ENCODE measurements at regions not wholly inside any gene's neighbourhood (a gene's known extent, or its start where the extent isn't known, plus 50 kb on each side); places are given as distances from the start of the nearest gene placed in this dataset.
A peak's percentile ranks its signal among the peaks of the same experiment; 100 is the strongest.

GRCh38 chr2:23204685-23205242 is 180.2 kb upstream of the KLHL29 start:
- no peak for DNase-seq
- intact Hi-C loops (cut with DNase I), result no loop called here

- DNase-seq, result no peak
- intact Hi-C loops (cut with DNase I), result no loop called here
Observed at GRCh38 chr2:23206650-23207049, 178.3 kb upstream of the KLHL29 start.

DNA sequence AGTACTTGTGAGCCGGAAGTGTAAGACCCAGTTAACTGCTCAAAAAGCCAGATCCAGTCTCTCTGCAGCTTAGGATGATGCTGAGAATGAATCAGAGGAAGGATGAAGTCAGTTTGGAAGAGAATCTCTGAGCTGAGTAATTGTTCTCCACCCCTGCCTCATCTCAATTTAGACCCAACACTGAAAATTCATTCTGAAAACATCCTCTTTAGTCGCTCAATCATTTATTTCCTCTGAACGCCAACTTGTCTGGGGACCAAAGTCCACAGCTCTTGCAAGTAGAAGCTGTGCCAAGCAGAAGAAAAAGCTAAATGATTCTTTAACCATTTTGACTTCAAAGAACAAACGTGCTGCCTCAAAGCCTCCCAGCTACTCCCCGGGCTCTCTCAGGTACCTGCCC is 177.1 kb upstream of the KLHL29 start:
- intact Hi-C loops (cut with DNase I), result no loop called here
- no peak for DNase-seq

DNA sequence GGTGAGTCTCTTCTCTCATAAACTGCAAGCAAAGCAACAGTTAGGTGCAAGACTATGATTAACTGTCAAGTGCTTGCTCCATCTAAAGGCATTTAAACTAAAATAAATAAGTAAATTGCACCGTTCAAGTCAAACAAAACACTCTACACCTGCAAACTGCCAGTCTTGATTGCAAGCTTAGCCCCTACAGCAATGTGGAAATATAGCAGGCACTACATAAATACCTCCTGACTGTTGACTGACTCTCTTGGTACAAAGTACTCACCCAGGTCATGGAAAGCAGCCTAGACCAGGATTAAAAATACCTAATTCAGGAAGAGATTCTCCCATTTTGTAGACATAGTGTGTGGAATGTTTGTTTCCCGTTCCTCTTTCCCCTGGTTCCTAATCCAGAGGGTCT is 176.6 kb upstream of the KLHL29 start:
- DNase-seq, result no peak
- intact Hi-C loops (cut with DNase I), result no loop called here

DNA sequence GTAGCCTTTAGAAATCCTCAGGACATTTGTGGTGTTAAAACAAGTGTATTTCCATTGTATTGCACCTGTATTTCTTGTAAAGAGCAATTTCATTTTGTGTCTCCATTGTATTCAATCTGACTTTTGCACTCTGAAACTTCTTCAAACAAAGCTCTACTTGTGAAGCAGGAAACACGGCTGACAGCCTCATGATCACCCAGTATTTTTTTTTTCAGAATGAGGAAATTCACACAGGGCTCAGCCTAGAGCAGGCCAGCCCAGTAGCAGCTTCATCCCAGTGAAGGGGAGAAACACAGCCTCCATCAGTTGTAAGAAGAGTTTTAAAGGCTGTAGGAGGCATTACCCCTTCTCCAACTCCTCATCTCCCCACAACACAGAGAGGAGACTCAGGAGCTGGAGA is 175.9 kb upstream of the KLHL29 start:
- no peak for DNase-seq
- intact Hi-C loops (cut with DNase I), result no loop called here

- intact Hi-C loops (cut with DNase I), result no loop called here
- DNase-seq, result no peak
Observed at GRCh38 chr2:23211987-23212583, 172.9 kb upstream of the KLHL29 start.

GRCh38 chr2:23213196-23213595 is 171.8 kb upstream of the KLHL29 start:
- intact Hi-C loops (cut with DNase I), result no loop called here
- no peak for DNase-seq

- intact Hi-C loops (cut with DNase I), result no loop called here
- DNase-seq, result no peak
Observed at GRCh38 chr2:23215016-23215415, 170.0 kb upstream of the KLHL29 start.

GRCh38 chr2:23219666-23220065 is 165.3 kb upstream of the KLHL29 start:
- DNase-seq, result no peak
- intact Hi-C loops (cut with DNase I), result no loop called here

DNA sequence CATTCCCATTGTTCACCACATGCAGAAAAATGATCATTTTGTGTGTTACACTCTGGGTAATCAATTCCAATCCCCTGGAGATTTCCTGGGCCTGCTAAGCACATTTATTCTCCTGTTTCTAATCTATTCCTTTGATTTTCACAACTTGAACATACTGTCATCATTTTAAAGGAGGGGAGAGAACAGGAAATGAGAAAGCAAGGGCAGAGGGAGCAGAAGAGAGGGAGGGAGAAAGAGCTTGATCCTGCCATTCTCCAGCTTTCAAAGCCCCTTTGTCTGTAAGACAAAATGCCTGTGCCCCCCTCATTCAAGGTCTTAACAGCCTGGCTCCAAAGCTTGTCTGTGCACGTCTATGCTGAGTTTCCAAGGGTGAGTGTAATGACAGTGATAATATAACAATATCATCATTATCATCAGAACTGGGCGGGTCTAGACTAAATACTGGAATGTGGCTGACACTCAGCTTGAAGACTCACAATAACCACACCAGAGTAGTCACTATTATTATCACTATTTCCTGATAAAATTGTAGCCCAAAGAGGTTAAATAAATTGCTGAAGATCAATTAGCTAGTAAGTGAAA is 164.4 kb upstream of the KLHL29 start:
- no peak for DNase-seq

DNA sequence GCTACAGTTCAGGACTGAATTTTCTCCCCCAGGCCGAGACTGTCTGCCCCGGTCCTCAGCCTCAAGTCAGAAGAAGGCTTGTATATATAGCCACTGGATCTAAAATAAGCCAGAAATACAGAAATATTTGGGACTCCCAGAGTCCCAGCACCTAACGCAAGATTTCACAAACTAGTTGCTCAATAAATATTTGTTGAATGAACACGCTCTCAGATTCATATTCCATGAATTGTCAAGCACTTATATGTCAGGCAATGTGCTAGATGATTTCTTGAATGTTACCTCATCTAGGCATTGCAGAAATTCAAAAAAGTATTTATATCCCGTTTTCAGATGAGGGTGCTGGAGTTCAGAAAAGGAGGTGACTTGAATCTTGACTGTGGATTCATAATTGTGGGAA is 163.7 kb upstream of the KLHL29 start:
- no peak for DNase-seq
- intact Hi-C loops (cut with DNase I), result no loop called here

More for the DNA sequence above, 164.4 kb upstream of the KLHL29 start:
- intact Hi-C loops (cut with DNase I), result no loop called here

DNA sequence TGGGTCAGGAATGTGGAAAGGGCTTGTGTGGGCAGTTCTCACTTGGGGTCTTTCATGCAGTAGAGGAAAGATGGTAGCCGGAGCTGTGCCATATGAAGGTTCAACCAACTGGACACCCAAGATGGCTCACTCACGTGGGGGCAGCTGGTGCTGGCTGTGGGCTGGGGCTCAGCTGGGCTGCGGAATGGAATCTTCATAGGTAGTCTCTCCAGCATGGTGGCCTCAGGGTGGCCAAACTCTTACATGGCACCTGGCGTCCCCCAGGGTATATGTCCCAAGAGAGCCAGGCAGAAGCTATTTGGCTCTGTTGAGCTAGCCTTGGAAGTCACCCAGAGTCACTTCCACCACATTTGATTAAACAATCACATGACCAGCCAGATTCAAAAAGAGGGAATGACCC is 163.1 kb upstream of the KLHL29 start:
- no peak for DNase-seq

DNA sequence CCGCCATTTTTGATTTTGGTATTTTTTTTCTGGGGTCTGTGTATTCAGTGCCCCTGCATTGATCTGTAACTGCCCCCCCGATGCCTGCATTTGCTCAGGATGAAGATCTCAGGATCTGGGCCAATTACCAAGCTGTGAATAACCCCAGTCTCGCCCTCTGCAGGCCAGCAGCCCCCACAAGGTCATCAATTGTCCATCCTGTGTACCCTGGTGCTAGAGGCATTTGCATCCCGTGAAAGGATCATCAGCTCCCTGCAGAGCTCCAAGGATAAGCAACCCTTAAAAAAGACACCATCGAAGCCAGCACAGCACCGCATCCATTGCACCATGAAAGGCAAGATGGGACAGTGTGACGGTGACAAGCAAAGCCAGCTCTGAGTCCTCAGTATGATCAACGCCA is 154.1 kb upstream of the KLHL29 start:
- no peak for DNase-seq
- intact Hi-C loops (cut with DNase I), result no loop called here

More for the DNA sequence above, 163.1 kb upstream of the KLHL29 start:
- intact Hi-C loops (cut with DNase I), result no loop called here

GRCh38 chr2:23231865-23232264 is 153.1 kb upstream of the KLHL29 start:
- intact Hi-C loops (cut with DNase I), result no loop called here

DNA sequence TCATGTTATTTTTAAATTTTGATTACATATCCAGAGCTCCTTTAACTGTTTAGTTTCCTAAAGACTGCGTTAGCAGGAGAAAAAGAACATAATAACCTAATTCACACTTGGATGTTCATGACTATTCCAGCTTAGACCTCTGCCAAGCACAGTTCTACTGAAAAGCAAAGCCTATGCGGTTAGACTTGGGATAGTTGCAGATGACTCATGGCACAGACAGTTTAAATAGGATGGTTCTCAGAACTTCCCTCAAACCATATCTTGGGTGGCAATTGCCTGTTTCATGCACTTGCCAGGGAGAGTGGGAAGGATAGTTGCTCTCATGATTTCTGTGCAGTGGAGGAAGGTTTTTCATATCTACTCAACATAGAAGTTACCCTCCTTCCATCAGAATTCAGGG is 149.7 kb upstream of the KLHL29 start:
- DNase-seq, result no peak

More at GRCh38 chr2:23231865-23232264, 153.1 kb upstream of the KLHL29 start:
- DNase-seq, result no peak

DNA sequence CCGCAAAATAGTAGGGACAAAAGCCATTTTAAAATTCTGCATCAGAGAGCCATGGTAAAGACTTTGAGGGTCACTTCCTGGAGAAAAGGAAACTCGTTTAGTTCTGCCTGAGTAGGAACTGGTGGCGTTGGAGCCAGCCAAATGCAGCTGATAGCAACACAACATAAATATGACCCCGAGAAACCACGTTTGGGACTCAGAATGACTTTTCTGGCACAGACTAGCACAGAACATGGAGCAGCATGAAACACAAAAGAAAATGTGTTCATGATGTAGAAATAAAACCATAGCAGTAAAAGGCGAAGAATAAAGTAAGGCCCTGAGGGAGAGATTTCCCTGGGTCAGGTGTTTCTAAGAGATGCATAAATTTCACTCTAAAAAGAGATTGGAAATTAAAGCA is 149.2 kb upstream of the KLHL29 start:
- DNase-seq, result no peak
- intact Hi-C loops (cut with DNase I), result no loop called here

More for the DNA sequence above, 149.7 kb upstream of the KLHL29 start:
- intact Hi-C loops (cut with DNase I), result no loop called here

GRCh38 chr2:23237147-23237546 is 147.8 kb upstream of the KLHL29 start:
- DNase-seq, result no peak
- intact Hi-C loops (cut with DNase I), result no loop called here

DNA sequence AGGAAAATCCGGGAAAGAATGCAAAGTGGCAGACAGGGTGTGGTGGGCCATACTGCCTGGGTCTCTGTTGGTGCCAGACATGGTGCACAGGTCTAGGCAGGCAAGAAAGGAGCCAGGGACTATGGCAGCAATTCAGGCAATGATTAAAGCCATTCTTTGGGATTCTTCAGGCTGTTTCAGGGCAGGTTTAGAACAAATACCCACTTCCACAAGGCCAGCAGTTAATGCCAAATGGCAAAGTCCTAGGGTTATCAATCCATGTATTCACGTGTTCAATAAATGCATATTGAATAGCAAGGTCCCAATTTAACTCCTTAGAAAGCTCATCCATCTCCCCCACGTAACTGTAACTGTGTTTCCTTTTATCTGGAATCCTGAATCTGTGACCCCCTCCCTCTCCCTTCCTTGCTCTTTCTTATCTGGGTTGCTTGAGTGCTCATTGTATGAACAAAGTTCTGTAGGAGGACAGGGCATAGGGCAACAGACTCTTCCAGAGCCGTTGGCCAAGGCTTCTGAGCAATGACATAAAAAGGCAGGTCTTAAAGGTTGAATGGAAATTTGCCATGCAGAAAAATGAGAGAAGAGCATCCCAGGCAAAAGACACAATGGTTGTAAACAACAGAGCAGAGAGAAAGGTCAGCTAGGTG is 146.8 kb upstream of the KLHL29 start:
- intact Hi-C loops (cut with DNase I), result no loop called here

DNA sequence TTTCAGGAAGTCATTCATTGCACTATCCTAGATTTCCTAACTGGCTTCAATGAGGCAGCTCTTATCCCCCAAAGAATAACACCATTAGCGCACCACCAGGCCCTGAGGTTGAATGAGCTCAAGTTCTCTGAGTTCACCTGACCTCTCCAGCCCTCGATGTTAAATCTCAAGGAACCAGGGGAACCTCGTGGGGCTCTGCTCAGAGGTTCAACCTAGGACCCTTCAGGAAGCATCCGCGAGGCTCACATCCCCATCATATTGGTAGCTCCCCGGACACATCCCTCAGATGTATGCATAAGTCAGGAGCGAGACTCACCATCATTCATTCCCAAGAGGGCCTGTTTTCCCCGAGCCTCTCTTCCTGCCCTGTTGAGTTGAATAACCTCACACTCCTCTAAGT is 145.6 kb upstream of the KLHL29 start:
- no peak for DNase-seq
- intact Hi-C loops (cut with DNase I), result no loop called here

More for the DNA sequence above, 146.8 kb upstream of the KLHL29 start:
- DNase-seq, result no peak

DNA sequence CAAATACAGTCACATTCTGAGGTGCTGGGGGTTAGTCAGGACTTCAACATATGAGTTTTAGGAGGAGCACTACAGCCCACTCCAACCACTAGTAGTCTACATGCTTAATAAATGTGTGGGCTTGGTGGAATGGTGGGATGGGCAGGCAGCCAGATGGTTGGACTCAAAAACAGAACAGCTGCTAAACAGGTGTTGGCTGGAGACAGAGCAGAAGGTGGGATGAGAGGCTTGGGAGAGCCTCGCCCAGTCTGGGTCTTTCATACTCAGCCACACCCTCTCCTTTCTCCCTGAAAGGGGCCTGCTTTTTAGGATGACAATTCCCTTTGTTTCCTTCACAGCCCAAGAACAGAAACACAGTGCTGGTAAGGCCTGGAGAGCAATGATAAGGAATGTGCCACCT is 143.9 kb upstream of the KLHL29 start:
- no peak for DNase-seq
- intact Hi-C loops (cut with DNase I), result no loop called here

DNA sequence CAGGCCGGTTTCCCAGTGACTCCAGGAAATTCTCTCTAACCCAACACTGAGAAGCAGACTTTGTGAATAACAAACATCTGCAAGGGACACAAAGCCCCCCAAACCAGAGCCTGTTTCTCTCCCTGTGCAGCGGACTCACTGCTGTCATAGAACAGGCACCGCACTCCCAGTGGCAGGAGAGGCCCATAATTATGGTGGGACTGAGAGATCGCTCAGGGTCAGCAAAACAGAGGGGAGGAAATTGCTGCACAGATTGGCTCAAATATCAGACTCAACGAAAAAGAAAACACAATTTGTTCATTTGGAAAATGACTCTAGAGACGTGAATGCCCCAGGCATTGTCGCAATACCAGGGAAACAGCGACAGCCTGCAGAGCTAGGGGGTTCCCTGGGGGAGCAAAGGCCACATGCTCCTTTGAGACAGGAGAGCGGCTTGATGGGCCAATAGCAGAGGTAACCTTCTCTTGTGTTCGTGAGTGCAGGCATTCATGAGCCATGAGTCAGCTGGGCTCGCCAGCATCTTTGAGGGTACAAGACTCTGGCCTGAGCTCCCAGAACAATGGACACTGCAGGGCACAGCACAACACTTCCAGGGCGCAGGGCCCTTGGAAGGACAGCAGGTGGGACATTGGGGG is 143.3 kb upstream of the KLHL29 start:
- intact Hi-C loops (cut with DNase I), result no loop called here
- DNase-seq, result peak in 1 of 10 donors; percentile 33

All from posterior cingulate gyrus (tissue), 11 donors.